HL-60 (cell line): ENCODE measurements at regions not wholly inside any gene's neighbourhood (a gene's known extent, or its start where the extent isn't known, plus 50 kb on each side); places are given as distances from the start of the nearest gene placed in this dataset.

Experiments
- DNase-seq, 2 experiments: peaks; one replicate each; pipeline ENCODE4 v3.0.0-alpha.2; 2010 to 2020; ENCODE audit warnings: low read depth in 1 of 2, low spot score in 1 of 2
- H3K27ac ChIP-seq: fragments of 250-450 bp; sonication (Bioruptor Pico); replicated peaks from 2 replicates; pipeline ENCODE4 v1.5.1; 2020; ENCODE audit warnings: mild to moderate bottlenecking, moderate library complexity
- H3K27me3 ChIP-seq: fragments of 250-450 bp; sonication (Bioruptor Pico); 2 replicates; pipeline ENCODE4 v1.5.1; 2021; ENCODE audit warnings: mild to moderate bottlenecking, moderate library complexity; ENCODE audit not compliant: insufficient read depth, poor library complexity, severe bottlenecking
- H3K4me3 ChIP-seq: replicated peaks from 2 replicates; pipeline ENCODE4 v1.5.1; 2011; ENCODE audit warnings: mild to moderate bottlenecking, control low read depth, low read length; ENCODE audit not compliant: insufficient read depth
- CTCF ChIP-seq: IDR thresholded peaks from one replicate; pipeline ENCODE4 v1.5.1; 2011; ENCODE audit warnings: low read length, control low read depth, inconsistent platforms; ENCODE audit not compliant: insufficient read depth
- GABPA ChIP-seq: IDR thresholded peaks from 2 replicates; pipeline ENCODE4 v1.6.1; 2012; ENCODE audit warnings: low read depth
- POLR2AphosphoS5 ChIP-seq: IDR thresholded peaks from 2 replicates; pipeline ENCODE4 v1.6.1; 2012; ENCODE audit warnings: low read depth
- REST ChIP-seq: IDR thresholded peaks from 2 replicates; pipeline ENCODE4 v1.6.1; 2012; ENCODE audit warnings: low read depth; ENCODE audit not compliant: insufficient replicate concordance
- SPI1 ChIP-seq: IDR thresholded peaks from 2 replicates; pipeline ENCODE4 v1.6.1; 2012; ENCODE audit warnings: low read depth, mild to moderate bottlenecking, borderline replicate concordance

- Histone ChIP-seq H3K27ac (no peak overlapping the region), H3K27me3 (no peaks in the 10 kb centered on the region), H3K4me3 (no peak overlapping the region)
- no peak for TF ChIP-seq REST
- DNase-seq = no peak
Measured at GRCh38 chr3:16079519-16079918, 95.0 kb upstream of the GALNT15 start.

- Histone ChIP-seq H3K27ac (no peak overlapping the region), H3K4me3 (no peak overlapping the region), H3K27me3 (no peaks in the 10 kb centered on the region)
- TF ChIP-seq GABPA (no peak), SPI1 (no peak), POLR2AphosphoS5 (no peak), REST (no peak), CTCF (no peak)
- DNase-seq = no peak
Measured at GRCh38 chr3:16081661-16082060, 92.8 kb upstream of the GALNT15 start.

GRCh38 chr3:16084887-16085286 is 89.6 kb upstream of the GALNT15 start:
- Histone ChIP-seq H3K4me3 (no peak overlapping the region), H3K27me3 (no peaks in the 10 kb centered on the region), H3K27ac (no peak overlapping the region)
- DNase-seq = no peak
- TF ChIP-seq POLR2AphosphoS5 (no peak), SPI1 (no peak), GABPA (no peak), CTCF (no peak), REST (no peak)

- H3K27me3 ChIP-seq = no peaks in the 10 kb centered on the region
Measured at GRCh38 chr3:16085410-16085809, 89.1 kb upstream of the GALNT15 start.

More at GRCh38 chr3:16085410-16085809, 89.1 kb upstream of the GALNT15 start:
- Histone ChIP-seq H3K27ac (no peak overlapping the region), H3K4me3 (no peak overlapping the region)
- DNase-seq = no peak
- no peak for TF ChIP-seq REST
- no peak for TF ChIP-seq POLR2AphosphoS5
- no peak for TF ChIP-seq SPI1
- no peak for TF ChIP-seq CTCF
- TF ChIP-seq GABPA = no peak
